Globus pallidus (tissue), 1 donor: ENCODE measurements at regions not wholly inside any gene's neighbourhood (a gene's known extent, or its start where the extent isn't known, plus 50 kb on each side); places are given as distances from the start of the nearest gene placed in this dataset.
"Not testable (repeated sequence)": the region's sequence is repeated elsewhere in the genome, so short reads cannot be mapped to it uniquely, and the experiment has no call there.

Experiments
- DNase-seq: peaks from one replicate; pipeline ENCODE4 v3.0.0-alpha.2; 2015; ENCODE audit warnings: low spot score

GRCh38 chr11:107276077-107276476 is 181.5 kb downstream of the CWF19L2 start:
- no peak for DNase-seq

GRCh38 chr11:107275632-107276031 is 182.0 kb downstream of the CWF19L2 start:
- no peak for DNase-seq

- DNase-seq = no peak
Observed at GRCh38 chr11:107274138-107274537, 183.5 kb downstream of the CWF19L2 start.

- no peak for DNase-seq
Observed at GRCh38 chr11:107272561-107272960, 185.1 kb downstream of the CWF19L2 start.

- DNase-seq = no peak
Observed at GRCh38 chr11:107271425-107271824, 186.2 kb downstream of the CWF19L2 start.

- DNase-seq = peak; percentile 7
Observed at GRCh38 chr11:107268977-107269376, 188.6 kb downstream of the CWF19L2 start.

GRCh38 chr11:107266455-107266854 is 191.2 kb downstream of the CWF19L2 start:
- DNase-seq = no peak

- DNase-seq = no peak
Observed at GRCh38 chr11:107265591-107266121, 192.0 kb downstream of the CWF19L2 start.

- DNase-seq = no peak
Observed at GRCh38 chr11:107263844-107264563, 193.6 kb downstream of the CWF19L2 start.

GRCh38 chr11:107259811-107260221 is 197.8 kb downstream of the CWF19L2 start:
- DNase-seq = no peak

- DNase-seq = no peak
Observed at GRCh38 chr11:107257710-107258109, 199.9 kb downstream of the CWF19L2 start.

- not testable (repeated sequence) for DNase-seq
Observed at GRCh38 chr11:107253661-107254060, 204.0 kb downstream of the CWF19L2 start.

- DNase-seq = no peak
Observed at GRCh38 chr11:107252429-107253161, 205.0 kb downstream of the CWF19L2 start.

GRCh38 chr11:107251298-107251697 is 206.3 kb downstream of the CWF19L2 start:
- no peak for DNase-seq

GRCh38 chr11:107250017-107250416 is 207.6 kb downstream of the CWF19L2 start:
- DNase-seq = no peak

GRCh38 chr11:107249054-107249453 is 208.6 kb downstream of the CWF19L2 start:
- no peak for DNase-seq

- DNase-seq = no peak
Observed at GRCh38 chr11:107247167-107247861, 210.3 kb downstream of the CWF19L2 start.

- DNase-seq = no peak
Observed at GRCh38 chr11:107243929-107244328, 213.7 kb downstream of the CWF19L2 start.

GRCh38 chr11:107232451-107232850 is 214.2 kb upstream of the GUCY1A2 start:
- DNase-seq = no peak

- no peak for DNase-seq
Observed at GRCh38 chr11:107224836-107225235, 206.6 kb upstream of the GUCY1A2 start.

- DNase-seq = no peak
Observed at GRCh38 chr11:107222916-107223460, 204.7 kb upstream of the GUCY1A2 start.

- DNase-seq = no peak
Observed at GRCh38 chr11:107222431-107222830, 204.2 kb upstream of the GUCY1A2 start.
